Omental fat pad (tissue), 3 donors: ENCODE measurements at regions not wholly inside any gene's neighbourhood (a gene's known extent, or its start where the extent isn't known, plus 50 kb on each side); places are given as distances from the start of the nearest gene placed in this dataset.

ENCODE experiments used
- ATAC-seq: fragments of 150-250 bp; one replicate; pipeline ENCODE4 v1.9.1; 2016; ENCODE audit warnings: mild to moderate bottlenecking, moderate library complexity; ENCODE audit not compliant: low FRiP score
- DNase-seq: peaks from one replicate; pipeline ENCODE4 v3.0.0-alpha.2; 2019; ENCODE audit warnings: low spot score
- CTCF ChIP-seq, 3 donors: fragments of 450-650 bp; IDR thresholded peaks; one replicate each; pipeline ENCODE4 v1.5.1; 2016 to 2017; ENCODE audit warnings: antibody characterized with exemption in 3 of 3, mild to moderate bottlenecking in 3 of 3, moderate library complexity in 2 of 3

- DNase-seq (no peak), ATAC-seq (no peak)
- no peak for TF ChIP-seq CTCF (IDR thresholded peaks at IDR 0.05)
Measured at GRCh38 chr9:106691627-106692026, 171.3 kb upstream of the ZNF462 start.

- DNase-seq (no peak), ATAC-seq (no peak)
- no peak for TF ChIP-seq CTCF (IDR thresholded peaks at IDR 0.05)
Measured at GRCh38 chr9:106693558-106693957, 169.4 kb upstream of the ZNF462 start.

- no peak for DNase-seq
- ATAC-seq = no peak
- TF ChIP-seq CTCF (IDR thresholded peaks at IDR 0.05) = no peak
Measured at GRCh38 chr9:106696804-106697203, 166.2 kb upstream of the ZNF462 start.

- ATAC-seq (no peak), DNase-seq (no peak)
- no peak for TF ChIP-seq CTCF (IDR thresholded peaks at IDR 0.05)
Measured at GRCh38 chr9:106697390-106697749, 165.6 kb upstream of the ZNF462 start.

GRCh38 chr9:106697750-106698502 lies 165.0 kb upstream of the ZNF462 start:
- no peak for TF ChIP-seq CTCF (IDR thresholded peaks at IDR 0.05)
- DNase-seq = peak; percentile 58
- ATAC-seq = peak; percentile 97

- ATAC-seq (no peak), DNase-seq (no peak)
- TF ChIP-seq CTCF (IDR thresholded peaks at IDR 0.05) = no peak
Measured at GRCh38 chr9:106700676-106701075, 162.3 kb upstream of the ZNF462 start.

GRCh38 chr9:106701611-106702010 lies 161.4 kb upstream of the ZNF462 start:
- no peak for TF ChIP-seq CTCF (IDR thresholded peaks at IDR 0.05)
- ATAC-seq (no peak), DNase-seq (no peak)
